HG03432 (cell line): ENCODE measurements at regions not wholly inside any gene's neighbourhood (a gene's known extent, or its start where the extent isn't known, plus 50 kb on each side); places are given as distances from the start of the nearest gene placed in this dataset.
A peak's percentile ranks its signal among the peaks of the same experiment; 100 is the strongest.
"Not testable (repeated sequence)": the region's sequence is repeated elsewhere in the genome, so short reads cannot be mapped to it uniquely, and the experiment has no call there.

ENCODE experiments used
- ATAC-seq: cut with Tn5 transposase; IDR thresholded peaks from one replicate; pipeline ENCODE4 v1.9.1; 2021; ENCODE audit warnings: mild to moderate bottlenecking, moderate library complexity; ENCODE audit not compliant: unreplicated experiment

DNA sequence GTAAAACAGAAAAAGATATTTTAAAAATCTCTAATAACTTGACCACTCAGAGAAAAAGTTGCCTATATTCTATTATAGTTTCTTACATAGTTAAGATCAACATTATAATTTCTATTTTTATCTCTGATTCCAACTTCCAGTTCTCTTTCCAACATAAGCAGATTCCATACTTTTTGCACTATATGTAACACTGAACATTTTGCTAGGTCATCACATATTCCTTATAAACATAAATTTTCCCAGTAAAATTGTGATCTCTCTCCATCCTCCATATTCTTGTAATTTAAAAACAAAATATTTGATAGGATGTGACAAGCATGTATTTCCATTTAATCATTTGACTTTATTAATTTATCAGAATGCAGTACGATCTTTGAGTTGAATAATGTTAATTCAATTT lies 170.4 kb upstream of the THSD7A start:
- no peak for ATAC-seq

DNA sequence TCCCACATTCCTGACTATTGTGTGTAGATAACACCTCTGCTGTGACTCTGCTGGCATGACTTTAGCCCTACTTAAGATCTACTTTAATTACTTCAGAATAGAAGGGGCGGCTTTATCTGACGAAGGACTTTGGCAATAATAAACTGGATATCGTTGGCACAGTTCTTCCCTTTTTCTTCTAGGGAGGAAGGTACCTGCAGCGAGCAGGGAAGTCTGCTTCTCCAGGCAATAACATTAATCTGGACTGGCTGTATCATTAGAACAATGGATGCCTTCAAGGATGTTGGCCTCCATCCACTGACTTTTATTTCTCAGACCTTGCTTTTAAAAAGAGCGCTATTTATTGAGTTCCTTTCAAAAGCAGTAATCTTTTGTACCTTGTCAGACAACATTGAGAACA lies 172.6 kb upstream of the THSD7A start:
- no peak for ATAC-seq

DNA sequence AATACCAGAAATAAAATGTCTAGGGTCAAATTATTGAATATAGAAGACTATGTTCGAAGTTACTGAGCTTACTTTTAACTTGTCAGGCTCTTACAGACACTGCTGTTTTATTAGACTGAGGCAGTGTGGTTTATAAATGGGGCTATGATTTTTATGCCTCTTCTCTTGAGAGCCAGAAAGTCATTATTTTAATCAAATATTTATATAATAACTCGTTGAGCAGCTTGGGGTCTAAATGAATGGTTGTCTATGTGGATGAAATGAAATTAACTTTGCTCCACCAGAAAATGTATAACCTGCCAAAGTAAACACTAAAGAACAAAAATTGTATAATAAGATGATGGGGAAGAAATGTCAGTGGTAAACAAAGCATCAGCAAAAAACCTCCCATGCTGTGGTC lies 175.6 kb upstream of the THSD7A start:
- ATAC-seq, result no peak

DNA sequence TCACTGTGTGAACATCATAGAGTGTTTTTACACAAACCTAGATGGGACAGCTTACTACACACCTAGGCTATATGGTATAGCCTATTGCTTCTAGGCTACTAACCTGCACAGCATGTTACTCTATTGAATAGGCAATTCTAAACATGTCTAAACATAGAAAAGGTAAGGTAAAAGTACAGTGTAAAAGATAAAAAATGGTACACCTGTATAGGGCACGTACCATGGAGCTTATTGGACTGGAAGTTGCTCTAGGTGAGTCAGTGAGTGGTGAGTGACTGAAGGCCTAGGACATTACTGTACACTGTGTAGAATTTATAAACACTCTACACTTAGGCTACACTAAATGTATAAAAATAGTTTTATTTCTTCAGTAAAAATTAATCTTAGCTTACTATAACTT lies 182.0 kb upstream of the THSD7A start:
- ATAC-seq, result no peak

DNA sequence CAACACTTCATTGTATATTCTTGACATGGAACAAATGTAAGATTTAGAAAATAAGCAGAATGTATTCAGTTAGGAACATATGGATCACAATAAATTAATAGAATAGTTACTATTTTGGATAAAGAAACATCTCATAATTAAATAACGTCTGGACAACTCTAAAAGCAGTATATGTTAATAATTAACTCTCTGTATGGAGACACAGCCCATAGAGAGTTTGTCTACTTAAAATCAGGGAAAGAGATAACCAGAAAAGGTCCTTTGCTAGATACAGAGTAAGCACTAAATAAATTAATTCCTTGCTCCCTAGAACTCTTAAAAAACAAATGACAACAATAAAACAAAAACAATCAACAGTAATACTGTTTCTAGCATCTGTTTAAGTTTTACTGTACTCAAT lies 184.4 kb upstream of the THSD7A start:
- no peak for ATAC-seq

DNA sequence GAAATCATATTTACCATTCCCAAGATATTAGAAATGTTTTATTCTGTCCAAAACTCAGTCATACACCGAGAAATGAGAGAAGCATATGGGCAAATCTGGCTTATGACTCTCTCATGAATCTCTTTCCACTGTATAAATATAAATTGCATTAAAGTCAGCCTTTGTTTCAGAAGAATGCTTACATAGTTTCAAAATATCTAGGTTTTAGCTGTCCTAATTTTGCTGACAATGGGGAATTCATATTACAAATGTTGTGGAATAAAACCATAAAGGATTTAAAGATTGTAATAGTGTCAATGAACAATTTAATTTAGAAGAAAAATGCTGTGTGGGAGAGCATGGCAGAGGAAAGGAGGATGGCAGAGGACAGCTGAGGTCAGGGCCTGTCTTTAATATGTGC lies 185.0 kb upstream of the THSD7A start:
- no peak for ATAC-seq

DNA sequence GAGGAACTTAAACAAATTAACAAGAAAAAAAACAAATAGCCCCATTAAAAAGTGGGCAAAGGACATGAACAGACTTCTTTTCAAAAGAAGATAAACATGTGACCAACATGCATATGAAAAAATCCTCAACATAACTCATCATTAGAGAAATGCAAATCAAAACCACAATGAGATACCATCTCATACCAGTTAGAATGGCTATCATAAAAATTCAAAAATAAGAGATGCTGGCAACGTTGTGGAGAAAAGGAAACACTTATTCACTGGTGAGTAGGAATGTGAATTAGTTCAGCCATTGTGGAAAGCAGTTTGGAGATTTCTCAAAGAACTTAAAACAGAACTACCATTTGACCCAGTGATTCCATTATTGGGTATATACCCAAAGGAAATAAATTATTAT lies 189.1 kb upstream of the TMEM106B start:
- not testable (repeated sequence) for ATAC-seq

DNA sequence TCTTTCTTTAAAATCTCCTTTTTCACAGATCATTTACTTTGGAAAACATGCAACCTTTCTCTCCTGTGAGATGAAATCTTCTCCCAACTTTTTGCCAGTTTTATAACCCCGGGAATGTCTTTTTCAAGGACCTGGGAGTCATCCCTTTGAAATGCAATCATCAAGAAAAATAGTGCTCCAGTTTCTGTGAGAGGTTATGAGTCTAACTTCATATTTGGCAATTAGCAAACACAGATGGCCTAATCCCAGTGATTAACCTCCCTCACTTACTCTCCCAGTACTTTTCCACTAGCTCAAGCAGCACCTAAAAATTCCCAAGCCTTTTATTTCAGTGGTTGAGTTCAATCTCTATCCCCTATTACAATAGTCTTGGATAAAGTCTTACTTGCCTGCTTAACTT lies 185.8 kb upstream of the TMEM106B start:
- no peak for ATAC-seq

DNA sequence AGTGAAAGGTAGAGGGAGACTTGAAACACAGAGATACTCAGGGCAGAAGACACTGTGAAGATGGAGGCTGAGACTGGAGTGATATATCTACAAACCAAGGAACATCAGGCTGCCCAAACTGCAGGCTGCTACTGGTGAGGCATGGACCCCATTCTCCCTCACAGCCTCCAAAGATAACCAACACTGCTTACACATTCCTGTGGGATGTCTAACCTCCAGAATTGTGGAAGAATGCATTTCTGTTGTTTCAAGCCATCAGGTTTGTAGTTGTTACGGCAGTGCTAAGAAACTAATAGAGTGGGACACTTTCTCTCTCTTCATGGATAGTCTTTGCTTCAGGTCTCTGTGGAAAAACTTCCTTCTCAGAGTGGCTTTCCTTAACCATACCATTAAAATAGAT lies 182.6 kb upstream of the TMEM106B start:
- no peak for ATAC-seq

DNA sequence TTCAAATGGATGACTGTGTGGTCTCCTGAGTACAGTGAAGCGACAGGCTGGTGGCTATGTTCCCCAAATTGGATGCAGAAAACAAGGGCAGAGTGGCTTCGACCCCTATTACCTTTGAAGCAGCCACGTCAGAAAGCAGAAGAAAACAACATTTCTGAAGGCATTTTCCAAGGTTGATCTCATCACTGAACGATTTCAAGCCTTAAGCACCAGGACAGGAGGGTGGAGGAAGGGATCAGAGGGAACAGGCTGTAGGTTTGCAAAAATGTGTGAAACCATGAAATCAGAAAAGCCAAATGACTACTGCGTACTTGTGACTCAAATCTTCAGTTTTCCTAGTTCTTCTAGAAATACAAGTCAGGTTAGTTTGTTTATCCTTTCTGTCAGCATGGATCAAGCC lies 181.0 kb upstream of the TMEM106B start:
- no peak for ATAC-seq

DNA sequence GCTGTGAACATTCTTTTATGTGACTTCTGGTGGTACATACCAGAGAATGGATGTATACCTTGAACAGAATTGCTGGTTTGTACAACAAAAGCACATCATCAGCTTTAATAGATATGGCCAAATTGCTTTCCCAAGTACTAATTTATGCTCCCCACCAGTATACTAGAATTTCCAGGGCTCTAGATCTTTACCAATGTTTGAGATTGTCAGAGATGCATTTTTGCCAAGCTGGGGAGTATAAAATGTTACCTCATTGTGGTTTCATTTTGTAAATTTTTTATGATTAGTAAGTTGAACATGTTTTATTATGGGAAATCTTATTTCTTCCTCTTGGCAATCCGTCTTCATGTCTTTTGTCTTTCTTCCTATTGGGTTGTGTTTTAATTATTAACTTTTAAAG lies 179.9 kb upstream of the TMEM106B start:
- no peak for ATAC-seq

DNA sequence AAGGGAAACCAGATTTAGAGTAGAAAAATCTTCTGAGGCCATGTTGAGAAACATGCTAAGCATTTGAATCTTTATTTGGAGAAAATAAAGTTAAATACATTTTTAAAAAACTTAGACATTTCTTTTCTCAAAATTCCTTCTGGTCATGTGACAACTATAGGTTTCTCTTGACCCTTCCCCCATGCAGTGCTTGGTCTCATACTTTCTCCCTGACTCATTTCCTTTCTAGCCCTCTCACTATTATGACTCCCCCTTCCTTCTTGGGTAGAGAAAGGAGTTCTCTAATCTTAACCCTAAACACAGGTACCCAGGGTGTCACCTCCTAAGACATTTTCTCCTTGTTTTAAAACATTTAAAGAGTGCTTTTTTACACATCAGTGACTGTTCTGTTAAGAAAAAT lies 179.5 kb upstream of the TMEM106B start:
- peak; percentile 47 for ATAC-seq

DNA sequence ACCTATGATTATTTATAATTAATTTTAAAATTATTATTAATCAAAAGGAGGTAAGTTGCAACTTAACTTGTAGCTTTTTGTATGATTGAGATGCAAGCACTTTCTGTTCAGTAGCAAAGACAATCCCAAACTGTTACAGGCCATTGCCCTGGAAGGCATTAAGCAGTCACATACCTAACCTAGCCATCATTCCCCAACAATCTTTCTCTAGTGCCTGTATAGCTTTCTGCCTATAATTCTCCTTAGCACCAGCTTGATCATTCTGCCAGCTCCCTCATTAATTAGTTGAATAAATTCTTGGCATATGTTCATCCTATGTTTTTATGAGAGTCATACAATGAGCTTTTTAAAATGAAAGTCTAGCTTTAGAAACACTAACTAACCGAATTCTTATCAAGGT lies 178.9 kb upstream of the TMEM106B start:
- ATAC-seq, result no peak

DNA sequence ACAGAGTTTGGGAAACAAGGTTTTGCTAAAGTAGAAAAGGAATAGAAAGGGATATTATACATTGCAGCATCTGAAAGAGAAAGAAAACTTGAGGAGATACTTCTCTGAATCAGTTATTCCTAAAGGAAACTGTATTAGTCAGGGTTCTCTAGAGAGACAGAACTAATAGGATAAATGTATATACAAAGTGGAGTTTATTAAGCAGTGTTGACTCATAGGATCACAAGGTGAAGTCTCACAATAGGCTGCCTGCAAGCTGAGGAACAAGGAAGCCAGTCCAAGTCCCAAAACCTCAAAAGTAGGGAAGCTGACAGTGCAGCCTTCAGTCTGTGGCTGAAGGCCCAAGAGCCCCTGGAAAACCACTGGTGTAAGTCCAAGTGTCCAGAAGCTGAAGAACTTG lies 167.6 kb upstream of the TMEM106B start:
- not testable (repeated sequence) for ATAC-seq

DNA sequence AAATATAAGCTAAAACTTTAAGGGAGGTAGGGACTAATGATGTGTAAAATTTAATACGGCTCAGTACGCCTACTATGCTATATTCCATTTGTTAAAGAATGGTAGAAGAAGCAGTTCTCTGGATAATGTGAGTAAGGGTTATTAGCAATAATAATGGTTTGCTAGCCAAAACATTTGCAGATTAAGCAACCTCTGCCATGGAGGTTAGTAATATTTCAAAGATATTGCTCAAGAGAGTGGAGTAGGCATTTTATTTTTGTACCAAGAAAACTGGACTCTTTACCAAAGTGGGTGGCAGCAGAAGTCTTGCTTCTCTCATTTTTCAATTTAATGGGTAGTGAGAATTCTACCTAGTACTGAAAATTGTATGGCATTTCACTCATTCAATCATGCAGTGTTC lies 158.9 kb upstream of the TMEM106B start:
- no peak for ATAC-seq

DNA sequence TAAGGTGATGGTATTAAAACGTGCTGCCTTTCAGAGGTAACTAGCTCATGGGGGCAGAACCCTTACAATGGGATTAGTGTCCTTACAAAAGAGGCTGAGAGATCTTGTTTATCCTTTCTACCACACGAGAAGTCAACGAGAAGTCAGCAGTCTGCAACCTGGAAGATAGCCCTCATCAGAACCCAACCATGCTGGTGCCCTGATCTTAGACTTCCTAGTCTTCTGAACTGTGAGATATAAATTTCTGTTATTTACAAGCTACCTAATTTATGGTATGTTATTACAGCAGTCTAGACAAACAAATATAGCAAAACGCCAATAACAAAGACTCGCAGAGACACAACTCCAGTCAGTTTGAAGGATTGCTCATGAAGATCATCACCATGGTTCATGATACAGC lies 157.5 kb upstream of the TMEM106B start:
- ATAC-seq, result no peak

DNA sequence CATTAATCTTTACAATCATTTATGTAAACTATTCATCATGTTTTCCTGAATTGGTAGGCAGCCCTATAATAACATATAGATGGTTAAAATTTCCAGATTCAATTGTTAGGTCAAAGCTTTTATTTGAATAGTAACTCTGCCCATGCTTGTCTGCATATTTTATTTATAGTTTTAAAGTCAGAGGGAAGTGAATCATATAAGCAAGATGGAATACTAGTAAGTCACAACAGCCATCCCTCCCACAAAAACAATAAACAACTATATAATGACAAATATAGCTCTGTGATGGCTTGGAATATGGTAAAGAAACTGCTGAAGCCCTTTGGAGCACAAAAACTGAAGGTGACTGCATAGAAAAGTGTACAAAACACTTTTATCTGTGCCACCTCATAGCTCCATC lies 156.3 kb upstream of the TMEM106B start:
- no peak for ATAC-seq

DNA sequence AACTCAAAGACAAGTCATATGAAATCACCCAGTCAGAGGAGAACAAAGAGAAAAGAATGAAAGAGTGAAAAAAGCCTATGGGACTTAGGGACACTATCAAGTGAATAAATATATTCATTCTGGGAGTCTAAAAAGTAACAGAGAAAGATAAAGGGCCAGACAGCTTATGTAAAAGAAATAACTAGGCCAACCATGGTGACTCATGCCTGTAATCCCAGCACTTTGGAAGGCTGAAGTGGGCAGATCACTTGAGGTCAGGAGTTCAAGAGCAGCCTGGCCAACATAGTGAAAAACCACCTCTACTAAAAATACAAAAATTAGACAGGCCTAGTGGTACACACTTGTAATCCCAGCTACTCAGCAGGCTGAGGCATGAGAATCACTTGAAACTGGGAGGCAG lies 154.7 kb upstream of the TMEM106B start:
- no peak for ATAC-seq

DNA sequence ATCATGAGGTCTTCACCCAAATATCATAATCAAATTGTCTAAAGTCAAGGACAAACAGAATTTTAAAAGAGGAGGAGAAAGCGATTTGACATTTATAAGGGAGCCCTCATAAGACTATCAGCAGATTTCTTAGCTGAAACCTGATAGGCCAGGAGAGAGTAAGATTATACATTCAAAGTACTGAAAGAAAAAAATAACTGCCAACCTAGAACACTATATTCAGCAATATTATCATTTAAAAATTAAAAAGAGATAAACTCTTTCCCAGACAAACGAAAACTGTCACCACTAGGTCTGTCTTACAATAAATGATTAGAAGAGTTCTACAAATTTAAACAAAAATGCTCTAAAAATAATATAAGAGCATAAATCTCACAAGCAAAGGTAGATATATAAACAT lies 154.1 kb upstream of the TMEM106B start:
- no peak for ATAC-seq

DNA sequence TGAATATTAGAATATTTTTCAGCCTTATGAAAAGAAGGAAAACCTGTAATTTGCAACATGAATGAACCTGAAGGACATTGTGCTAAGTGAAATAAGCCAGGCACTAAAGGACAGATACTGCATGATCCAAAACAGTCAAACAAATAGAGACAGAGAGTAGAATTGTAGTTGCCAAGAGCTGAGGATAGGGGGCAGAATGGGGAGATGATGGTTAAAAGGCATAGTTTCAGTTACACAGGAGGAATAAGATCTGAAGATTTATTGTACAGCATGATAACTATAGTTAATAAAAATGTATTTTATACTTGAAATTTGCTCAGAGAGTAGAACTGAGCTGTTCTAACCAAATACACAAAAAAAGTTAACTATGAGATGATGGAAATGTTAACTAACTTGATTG lies 149.0 kb upstream of the TMEM106B start:
- no peak for ATAC-seq

DNA sequence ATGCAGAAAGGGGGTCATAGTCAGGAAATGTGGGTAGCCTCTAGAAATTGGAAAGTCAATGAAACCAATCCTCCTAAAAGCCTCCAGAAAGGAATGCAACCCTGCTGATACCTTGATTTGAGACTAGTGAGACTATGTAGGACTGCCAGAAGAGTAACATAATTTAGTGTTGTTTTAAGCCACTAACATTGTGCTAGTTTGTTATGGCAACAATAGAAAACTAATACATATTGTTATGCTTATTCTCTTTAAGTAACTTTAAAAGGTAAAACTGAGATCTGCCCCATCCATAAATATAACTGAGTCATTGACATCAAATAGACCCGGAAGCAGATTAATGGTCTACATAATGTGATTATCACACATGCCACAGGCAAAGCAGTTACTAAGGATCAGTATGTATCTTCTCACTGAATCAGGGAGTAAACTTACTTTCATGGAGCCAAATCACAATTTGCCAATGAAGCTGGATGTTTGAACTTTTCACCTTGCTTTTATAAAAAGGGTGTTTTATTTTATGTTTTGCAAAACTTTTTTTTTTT lies 146.4 kb upstream of the TMEM106B start:
- no peak for ATAC-seq

DNA sequence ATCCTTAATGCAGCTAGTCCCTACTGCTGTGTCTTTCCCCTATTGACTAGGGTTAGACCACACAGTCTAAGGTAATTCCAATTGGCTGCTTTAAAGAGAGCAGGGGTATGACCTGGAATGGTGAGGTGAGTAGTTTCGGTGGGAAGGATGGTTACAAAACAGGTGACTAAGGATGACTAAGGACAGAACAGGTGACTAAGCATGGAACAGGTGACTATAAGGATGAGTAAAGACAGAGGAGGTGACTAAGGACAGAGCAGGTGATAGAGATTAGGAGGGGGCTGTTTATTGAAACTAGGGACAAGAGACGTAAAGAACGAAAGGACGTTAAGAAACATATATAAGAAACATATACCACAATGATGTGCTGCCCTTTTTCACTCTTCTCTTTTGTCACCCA lies 145.1 kb upstream of the TMEM106B start:
- ATAC-seq, result no peak

DNA sequence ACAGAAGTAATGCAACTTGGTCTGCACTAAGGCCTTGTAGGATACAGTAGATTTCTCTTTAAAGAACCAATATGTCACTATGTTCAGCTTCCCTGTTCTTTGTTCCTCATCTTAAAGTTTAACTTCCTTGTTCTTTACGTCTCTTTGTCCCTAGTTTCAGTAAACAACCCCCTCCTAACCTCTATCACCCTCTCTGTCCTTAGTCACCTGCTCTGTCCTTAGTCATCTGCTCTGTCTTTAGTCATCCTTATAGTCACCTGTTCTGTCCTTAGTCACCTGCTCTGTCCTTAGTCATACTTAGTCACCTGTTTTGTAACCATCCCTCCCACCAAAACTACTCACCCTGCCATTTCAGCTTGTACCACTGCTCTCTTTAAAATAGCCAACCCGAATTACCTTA lies 144.6 kb upstream of the TMEM106B start:
- peak; percentile 45 for ATAC-seq
